Mesendoderm (in vitro differentiated cells): ENCODE measurements at regions not wholly inside any gene's neighbourhood (a gene's known extent, or its start where the extent isn't known, plus 50 kb on each side); places are given as distances from the start of the nearest gene placed in this dataset.

ENCODE experiments used
- DNase-seq: peaks from one replicate; pipeline ENCODE4 v3.0.0; 2013
- H2AK5ac ChIP-seq: 2 replicates; pipeline ENCODE4 v1.6.1; 2013; ENCODE audit warnings: low read length, inconsistent platforms
- H2BK120ac ChIP-seq: 2 replicates; pipeline ENCODE4 v1.6.1; 2013; ENCODE audit warnings: low read depth, mild to moderate bottlenecking, low read length, moderate library complexity, mixed read lengths
- H2BK15ac ChIP-seq: replicated peaks from 2 replicates; pipeline ENCODE4 v1.6.1; 2013; ENCODE audit warnings: low read depth, mild to moderate bottlenecking, moderate library complexity
- H2BK5ac ChIP-seq: 2 replicates; pipeline ENCODE4 v1.6.1; 2013; ENCODE audit warnings: low read length, inconsistent platforms
- H3K18ac ChIP-seq: 2 replicates; pipeline ENCODE4 v1.6.1; 2013; ENCODE audit warnings: mild to moderate bottlenecking, low read length, mixed read lengths
- H3K23ac ChIP-seq: one replicate; pipeline ENCODE4 v1.6.1; 2013; ENCODE audit warnings: low read length
- H3K27ac ChIP-seq: 2 replicates; pipeline ENCODE4 v1.5.1; 2013; ENCODE audit warnings: low read depth, mild to moderate bottlenecking, inconsistent platforms, low read length, moderate library complexity
- H3K27me3 ChIP-seq: 2 replicates; pipeline ENCODE4 v1.6.1; 2013; ENCODE audit warnings: low read length, control low read depth, mild to moderate bottlenecking, inconsistent platforms; ENCODE audit not compliant: insufficient read depth, poor library complexity
- H3K36me3 ChIP-seq: 2 replicates; pipeline ENCODE4 v1.6.1; 2013; ENCODE audit warnings: low read length, inconsistent platforms; ENCODE audit not compliant: control insufficient read depth, insufficient read depth
- H3K4ac ChIP-seq: one replicate; pipeline ENCODE4 v1.6.1; 2013; ENCODE audit warnings: low read depth, mild to moderate bottlenecking, low read length, moderate library complexity
- H3K4me1 ChIP-seq: 2 replicates; pipeline ENCODE4 v1.6.1; 2013; ENCODE audit warnings: low read depth, low read length, inconsistent platforms; ENCODE audit not compliant: control insufficient read depth
- H3K4me2 ChIP-seq: 2 replicates; pipeline ENCODE4 v1.6.1; 2013; ENCODE audit warnings: low read length
- H3K4me3 ChIP-seq: 2 replicates; pipeline ENCODE4 v1.5.1; 2013; ENCODE audit warnings: mild to moderate bottlenecking, low read length
- H3K56ac ChIP-seq: one replicate; pipeline ENCODE4 v1.6.1; 2013; ENCODE audit warnings: low read length
- H3K79me1 ChIP-seq: 2 replicates; pipeline ENCODE4 v1.6.1; 2013; ENCODE audit warnings: low read length, inconsistent platforms
- H3K79me2 ChIP-seq: 2 replicates; pipeline ENCODE4 v1.6.1; 2013; ENCODE audit warnings: mild to moderate bottlenecking, low read length; ENCODE audit not compliant: control insufficient read depth, insufficient read depth
- H3K9ac ChIP-seq: 2 replicates; pipeline ENCODE4 v1.6.1; 2013; ENCODE audit warnings: low read length, inconsistent platforms
- H4K5ac ChIP-seq: one replicate; pipeline ENCODE4 v1.6.1; 2013; ENCODE audit warnings: low read length
- H4K8ac ChIP-seq: one replicate; pipeline ENCODE4 v1.6.1; 2013; ENCODE audit warnings: low read depth, mild to moderate bottlenecking, control low read depth, low read length, moderate library complexity
- WGBS: extraction: QIAGEN DNeasy Blood & Tissue Kit; methylation state at CpG from one replicate; pipeline ENCODE4 v1.1.7; 2013; ENCODE audit warnings: low lambda C conversion rate, missing lambda C conversion rate; ENCODE audit not compliant: insufficient coverage; ENCODE audit errors: extremely low coverage; 5-methylcytosine and 5-hydroxymethylcytosine counted together

- Histone ChIP-seq H3K4me1 (no peaks in the 10 kb centered on the region), H2AK5ac (no peak overlapping the region), H3K79me1 (no peaks in the 10 kb centered on the region), H3K4ac (no peak overlapping the region), H2BK5ac (no peak overlapping the region), H2BK120ac (no peak overlapping the region), H3K9ac (no peak overlapping the region), H3K4me3 (no peak overlapping the region), H3K27ac (no peak overlapping the region), H3K27me3 (no peaks in the 10 kb centered on the region), H3K36me3 (no peaks in the 10 kb centered on the region), H4K8ac (no peak overlapping the region), H3K56ac (no peak overlapping the region), H4K5ac (no peak overlapping the region), H3K79me2 (no peaks in the 10 kb centered on the region), H3K23ac (no peak overlapping the region), H2BK15ac (no peak overlapping the region), H3K18ac (no peak overlapping the region), H3K4me2 (no peak overlapping the region)
- DNase-seq: no peak
- no CpG with 5 or more reads among the region's 5 CpGs for WGBS
Observed at GRCh38 chr10:2367083-2367482, 629.8 kb upstream of the ADARB2 start.

- Histone ChIP-seq H2BK5ac (no peak overlapping the region), H3K79me2 (no peaks in the 10 kb centered on the region), H3K27me3 (no peaks in the 10 kb centered on the region), H3K56ac (no peak overlapping the region), H3K4me1 (no peaks in the 10 kb centered on the region), H3K4ac (no peak overlapping the region), H3K27ac (no peak overlapping the region), H4K8ac (no peak overlapping the region), H3K36me3 (no peaks in the 10 kb centered on the region), H3K4me2 (no peak overlapping the region), H2AK5ac (no peak overlapping the region), H3K79me1 (no peaks in the 10 kb centered on the region), H3K4me3 (no peak overlapping the region), H2BK120ac (no peak overlapping the region), H2BK15ac (no peak overlapping the region), H3K23ac (no peak overlapping the region), H4K5ac (no peak overlapping the region), H3K18ac (no peak overlapping the region), H3K9ac (no peak overlapping the region)
- DNase-seq: no peak
Observed at GRCh38 chr10:2366264-2366931, 629.1 kb upstream of the ADARB2 start.

DNA sequence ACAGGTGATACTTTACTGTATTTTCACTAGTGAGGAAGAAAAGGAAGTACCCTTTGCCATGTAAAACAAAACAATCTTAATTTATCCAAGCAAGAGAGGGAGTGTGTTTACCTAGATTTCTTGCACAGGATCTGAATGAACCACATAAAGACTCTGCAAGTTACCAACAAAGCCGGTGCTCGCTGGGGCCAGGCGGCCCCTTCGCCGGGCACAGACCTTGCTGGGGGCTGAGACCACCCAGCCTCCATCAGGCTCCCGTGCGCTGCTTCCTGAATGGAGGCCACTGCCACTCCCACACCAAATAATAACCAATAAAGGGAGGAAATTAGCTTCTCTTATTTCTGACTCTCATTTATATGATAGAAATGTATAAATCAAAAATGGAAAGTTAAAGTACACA, 625.0 kb upstream of the ADARB2 start:
- Histone ChIP-seq H3K4ac (no peak overlapping the region), H3K79me1 (no peaks in the 10 kb centered on the region), H3K4me2 (no peak overlapping the region), H3K23ac (no peak overlapping the region), H3K27me3 (no peaks in the 10 kb centered on the region), H3K9ac (no peak overlapping the region), H2AK5ac (no peak overlapping the region), H3K27ac (no peak overlapping the region), H3K36me3 (no peaks in the 10 kb centered on the region), H3K79me2 (no peaks in the 10 kb centered on the region), H2BK5ac (no peak overlapping the region), H3K4me1 (no peaks in the 10 kb centered on the region), H3K56ac (no peak overlapping the region), H4K5ac (no peak overlapping the region), H2BK15ac (no peak overlapping the region), H3K18ac (no peak overlapping the region), H2BK120ac (no peak overlapping the region), H4K8ac (no peak overlapping the region), H3K4me3 (no peak overlapping the region)
- DNase-seq: no peak
- WGBS: no CpG with 5 or more reads among the region's 7 CpGs

DNA sequence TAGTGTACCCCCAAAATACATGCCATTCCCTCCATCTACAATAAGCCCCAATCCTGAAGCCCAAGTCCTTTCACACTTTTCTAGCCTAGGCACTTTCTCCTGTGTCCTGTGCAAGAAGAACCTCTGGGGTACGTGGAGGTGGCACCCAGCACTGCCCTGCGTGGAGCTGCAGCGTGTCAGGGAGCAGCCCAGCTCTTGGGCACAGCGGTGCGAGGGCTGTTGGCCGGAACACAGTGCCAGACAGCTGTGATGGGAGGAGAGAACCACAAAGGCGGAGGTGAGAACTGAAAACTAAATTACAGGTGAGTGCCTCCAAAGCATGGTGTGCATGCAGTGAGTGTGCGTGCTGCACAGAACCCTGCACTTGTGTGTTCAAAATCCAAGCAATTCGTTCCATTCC, 621.3 kb upstream of the ADARB2 start:
- no CpG with 5 or more reads among the region's 9 CpGs for WGBS
- no peak overlapping the region for H3K56ac ChIP-seq

GRCh38 chr10:2356670-2357069, 619.3 kb upstream of the ADARB2 start:
- H2BK120ac ChIP-seq: no peak overlapping the region

More for the DNA sequence above, 621.3 kb upstream of the ADARB2 start:
- DNase-seq: no peak
- H2BK120ac ChIP-seq: no peak overlapping the region
- H2BK5ac ChIP-seq: no peak overlapping the region
- H3K23ac ChIP-seq: no peak overlapping the region
- no peak overlapping the region for H3K9ac ChIP-seq
- H3K4me2 ChIP-seq: no peak overlapping the region
- no peak overlapping the region for H3K27ac ChIP-seq
- no peaks in the 10 kb centered on the region for H3K36me3 ChIP-seq
- no peak overlapping the region for H3K18ac ChIP-seq
- H3K79me2 ChIP-seq: no peaks in the 10 kb centered on the region
- H2AK5ac ChIP-seq: no peak overlapping the region
- H2BK15ac ChIP-seq: no peak overlapping the region
- H3K4ac ChIP-seq: no peak overlapping the region
- no peaks in the 10 kb centered on the region for H3K27me3 ChIP-seq
- no peak overlapping the region for H4K8ac ChIP-seq
- no peaks in the 10 kb centered on the region for H3K79me1 ChIP-seq
- no peak overlapping the region for H3K4me3 ChIP-seq
- no peak overlapping the region for H4K5ac ChIP-seq
- no peaks in the 10 kb centered on the region for H3K4me1 ChIP-seq

DNA sequence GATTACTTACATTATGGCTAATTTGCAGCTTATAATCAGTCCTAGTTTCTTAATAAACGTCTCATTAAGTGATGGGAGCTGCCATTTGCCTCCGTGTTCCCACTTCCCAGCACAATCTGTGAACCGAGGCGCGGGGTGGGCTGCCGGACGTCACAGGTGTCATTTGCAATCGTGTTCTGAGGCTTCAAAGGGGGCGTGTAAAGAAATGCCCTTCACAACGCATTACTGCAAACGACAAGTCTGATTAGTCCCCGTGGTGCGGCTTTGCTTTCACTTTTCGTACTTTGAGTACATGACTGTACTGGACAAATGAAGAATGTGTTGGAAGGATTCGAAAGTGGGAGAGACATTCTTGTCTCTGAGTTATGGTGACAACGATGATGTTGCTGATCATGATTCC, 614.2 kb upstream of the ADARB2 start:
- no peaks in the 10 kb centered on the region for H3K4me1 ChIP-seq
- no peak overlapping the region for H2BK5ac ChIP-seq
- H3K36me3 ChIP-seq: no peaks in the 10 kb centered on the region
- no peaks in the 10 kb centered on the region for H3K27me3 ChIP-seq
- no peaks in the 10 kb centered on the region for H3K79me2 ChIP-seq
- DNase-seq: no peak
- no peak overlapping the region for H3K9ac ChIP-seq
- H2BK120ac ChIP-seq: no peak overlapping the region
- no peak overlapping the region for H4K5ac ChIP-seq
- no peaks in the 10 kb centered on the region for H3K79me1 ChIP-seq
- no peak overlapping the region for H3K27ac ChIP-seq
- no peak overlapping the region for H3K56ac ChIP-seq
- no peak overlapping the region for H3K18ac ChIP-seq
- no peak overlapping the region for H2BK15ac ChIP-seq
- no peak overlapping the region for H3K4ac ChIP-seq
- WGBS: no CpG with 5 or more reads among the region's 16 CpGs
- no peak overlapping the region for H3K4me3 ChIP-seq
- no peak overlapping the region for H3K4me2 ChIP-seq
- H2AK5ac ChIP-seq: no peak overlapping the region
- H3K23ac ChIP-seq: no peak overlapping the region
- no peak overlapping the region for H4K8ac ChIP-seq

More at GRCh38 chr10:2356670-2357069, 619.3 kb upstream of the ADARB2 start:
- Histone ChIP-seq H3K27ac (no peak overlapping the region), H3K79me2 (no peaks in the 10 kb centered on the region), H4K8ac (no peak overlapping the region), H2BK5ac (no peak overlapping the region), H3K9ac (no peak overlapping the region), H3K23ac (no peak overlapping the region), H2AK5ac (no peak overlapping the region), H3K36me3 (no peaks in the 10 kb centered on the region), H3K4ac (no peak overlapping the region), H3K4me1 (no peaks in the 10 kb centered on the region), H3K56ac (no peak overlapping the region), H3K79me1 (no peaks in the 10 kb centered on the region), H3K27me3 (no peaks in the 10 kb centered on the region), H4K5ac (no peak overlapping the region), H3K4me3 (no peak overlapping the region), H2BK15ac (no peak overlapping the region), H3K18ac (no peak overlapping the region), H3K4me2 (no peak overlapping the region)
- no peak for DNase-seq
- WGBS: no CpG with 5 or more reads among the region's 7 CpGs
